K562 (cell line): ENCODE measurements at regions not wholly inside any gene's neighbourhood (a gene's known extent, or its start where the extent isn't known, plus 50 kb on each side); places are given as distances from the start of the nearest gene placed in this dataset.

Source experiments
- ATAC-seq: fragments of 200-7000 bp; cut with Tn5 transposase; 3 replicates; pipeline ENCODE4 v1.9.1; 2020; ENCODE audit warnings: moderate library complexity
- BruUV-seq: library from RNA; stranded (reverse); fragments of 400-500 nt; replicated peaks from 2 replicates; lab custom pipeline; 2021; lab: Mats Ljungman, UMichigan
- CTCF ChIA-PET: fragments of 300-600 bp; formaldehyde crosslinking; extraction: SDS; loops from one replicate; lab custom pipeline; 2021; ENCODE audit warnings: low intra/inter-chr PET ratio; lab: Yijun Ruan, JAX
- POLR2A ChIA-PET: fragments of 300-600, 350-650 bp; sonication (Branson Sonifier 250); formaldehyde crosslinking; extraction: SDS; loops from one replicate; lab custom pipeline; 2021; ENCODE audit warnings: antibody characterized with exemption, inconsistent platforms; lab: Yijun Ruan, JAX
- DNase-seq, 4 experiments: peaks; one replicate each; pipeline versions ENCODE4 v3.0.0 to v3.0.0-alpha.2; 2011 to 2018; ENCODE audit warnings: low spot score in 3 of 4, mixed read lengths in 3 of 4; ENCODE audit errors: extremely low read depth in 1 of 4
- FAIRE-seq: peaks from 2 replicates; lab custom pipeline; 2011; peaks lifted over from hg19 to GRCh38; lab: Jason Lieb, UNC
- H2AFZ ChIP-seq: 2 replicates; pipeline ENCODE4 v1.6.0; 2011; ENCODE audit warnings: low read depth, low read length, control low read depth, inconsistent platforms
- H3K27ac ChIP-seq: fragments of 200-600 bp; 3 replicates; pipeline ENCODE4 v1.8.0; 2011; ENCODE audit warnings: low read depth, mild to moderate bottlenecking, control low read depth, inconsistent platforms, low read length, moderate library complexity, mixed read lengths; ENCODE audit errors: extremely low read depth
- H3K27me3 ChIP-seq, 2 experiments: fragments of 300-600 bp in 1 of 2; 2 replicates in 1 of 2; 3 replicates in 1 of 2; pipeline versions ENCODE4 v1.6.0 to v1.8.0; 2011; ENCODE audit warnings: inconsistent platforms in 2 of 2, low read length in 2 of 2, mild to moderate bottlenecking in 1 of 2, mixed read lengths in 1 of 2, moderate library complexity in 1 of 2; ENCODE audit not compliant: control insufficient read depth in 2 of 2, insufficient read depth in 2 of 2
- H3K36me3 ChIP-seq: fragments of 300-600 bp; 3 replicates; pipeline ENCODE4 v1.8.0; 2011; ENCODE audit warnings: mild to moderate bottlenecking, low read length, inconsistent platforms; ENCODE audit not compliant: control insufficient read depth, insufficient read depth
- H3K4me1 ChIP-seq, 2 experiments: fragments of 200-600 bp in 1 of 2; replicated peaks in 1 of 2; 2 replicates in 1 of 2; 3 replicates in 1 of 2; pipeline versions ENCODE4 v1.5.1 to v1.8.0; 2011; ENCODE audit warnings: inconsistent platforms in 2 of 2, low read length in 2 of 2, mild to moderate bottlenecking in 1 of 2, mixed read lengths in 1 of 2, moderate library complexity in 1 of 2; ENCODE audit not compliant: control insufficient read depth in 2 of 2, insufficient read depth in 2 of 2
- H3K4me2 ChIP-seq: 2 replicates; pipeline ENCODE4 v1.6.1; 2011; ENCODE audit warnings: low read length, control low read depth, inconsistent platforms, mixed read lengths; ENCODE audit not compliant: insufficient read depth
- H3K4me3 ChIP-seq: fragments of 200-600 bp; sonication (generic), shearing (Covaris generic); 2 replicates; pipeline ENCODE4 v1.5.1; 2016; ENCODE audit warnings: control low read depth, inconsistent platforms
- H3K79me2 ChIP-seq: fragments of 200-600 bp; 3 replicates; pipeline ENCODE4 v1.8.0; 2011; ENCODE audit warnings: low read length, inconsistent platforms; ENCODE audit not compliant: control insufficient read depth, insufficient read depth
- H3K9ac ChIP-seq, 2 experiments: 2 replicates each; pipeline versions ENCODE4 v1.6.0 to v1.6.1; 2011; ENCODE audit warnings: low read depth in 2 of 2, low read length in 2 of 2, control low read depth in 1 of 2, inconsistent platforms in 1 of 2, mild to moderate bottlenecking in 1 of 2, mixed read lengths in 1 of 2; ENCODE audit not compliant: insufficient read depth in 1 of 2
- H3K9me1 ChIP-seq: one replicate; pipeline ENCODE4 v1.6.0; 2011; ENCODE audit warnings: inconsistent platforms, mild to moderate bottlenecking, low read length, moderate library complexity; ENCODE audit not compliant: control insufficient read depth, insufficient read depth
- H3K9me3 ChIP-seq: replicated peaks from 2 replicates; pipeline ENCODE4 v1.5.1; 2011; ENCODE audit warnings: low read depth, low read length, inconsistent platforms; ENCODE audit not compliant: control insufficient read depth, insufficient read depth
- H4K20me1 ChIP-seq: replicated peaks from 2 replicates; pipeline ENCODE4 v1.6.1; 2011; ENCODE audit warnings: low read length, inconsistent platforms, mixed read lengths; ENCODE audit not compliant: control insufficient read depth, insufficient read depth
- ASH1L ChIP-seq: fragments of 450-650 bp; IDR thresholded peaks from 2 replicates; pipeline ENCODE4 v1.6.1; 2018; ENCODE audit warnings: borderline replicate concordance, mild to moderate bottlenecking, low read depth; ENCODE audit not compliant: partially characterized antibody
- C11orf30 ChIP-seq: fragments of 450-650 bp; IDR thresholded peaks from 2 replicates; pipeline ENCODE4 v1.6.1; 2016; ENCODE audit warnings: low read depth, mild to moderate bottlenecking
- HMBOX1 ChIP-seq: sonication (generic); IDR thresholded peaks from 2 replicates; pipeline ENCODE4 v1.6.1; 2016
- POLR2G ChIP-seq: fragments of 200-400 bp; formaldehyde crosslinking; IDR thresholded peaks from 2 replicates; pipeline ENCODE4 v1.6.1; 2017; ENCODE audit warnings: low read depth, mild to moderate bottlenecking, antibody characterized with exemption, low read length, moderate library complexity
- RBBP5 ChIP-seq: fragments of 200-600 bp; sonication (generic); IDR thresholded peaks from 2 replicates; pipeline ENCODE4 v1.6.1; 2012; ENCODE audit warnings: borderline replicate concordance, mild to moderate bottlenecking, low read length, control low read depth, inconsistent platforms; ENCODE audit not compliant: insufficient read depth, poor library complexity, severe bottlenecking
- SLC30A9 ChIP-seq: fragments of 250-450 bp; sonication (Bioruptor Pico); IDR thresholded peaks from 2 replicates; pipeline ENCODE4 v1.8.0; 2022; ENCODE audit warnings: mild to moderate bottlenecking, moderate library complexity
- TBL1XR1 ChIP-seq, 2 experiments: IDR thresholded peaks; 2 replicates each; pipeline ENCODE4 v1.6.1; 2012; ENCODE audit warnings: improper control_type of control experiment in 2 of 2, low read length in 2 of 2, mild to moderate bottlenecking in 1 of 2
- TCF7 ChIP-seq: sonication (generic); IDR thresholded peaks from 2 replicates; pipeline ENCODE4 v1.6.1; 2016; ENCODE audit warnings: antibody characterized with exemption, borderline replicate concordance
- TFAM ChIP-seq: fragments of 250-450 bp; sonication (Bioruptor Pico); conservative IDR thresholded peaks from 2 replicates; pipeline ENCODE4 v1.5.0; 2021; ENCODE audit warnings: mild to moderate bottlenecking, moderate library complexity
- TSC22D4 ChIP-seq: fragments of 450-650 bp; IDR thresholded peaks from 2 replicates; pipeline ENCODE4 v1.6.1; 2016; ENCODE audit warnings: missing genetic modification characterization, missing biosample characterization, control low read depth
- WGBS: fragments of 100-300 bp; shearing (Covaris generic); methylation state at CpG from one replicate; pipeline ENCODE4 v1.1.6; 2016; ENCODE audit warnings: low coverage, mixed read lengths; ENCODE audit not compliant: insufficient coverage; ENCODE audit errors: missing lambda C conversion rate; 5-methylcytosine and 5-hydroxymethylcytosine counted together
- in situ Hi-C: fragments of 300-500 bp; cut with MboI; formaldehyde crosslinking; loops from 4 replicates; pipeline ENCODE4 v1.15.0; 2018; ENCODE audit warnings: inconsistent platforms, mixed read lengths
- intact Hi-C: fragments of 100-400 bp; cut with micrococcal nuclease; formaldehyde crosslinking; loops from 2 replicates; pipeline ENCODE4 v1.14.2; 2022
- TF ChIP-seq, protein P1 (sequence below): fragments of 450-650 bp; IDR thresholded peaks from 2 replicates; pipeline ENCODE4 v1.6.1; 2017; ENCODE audit warnings: mild to moderate bottlenecking, moderate library complexity
- TF ChIP-seq, protein P2 (sequence below): fragments of 250-450 bp; sonication (Bioruptor Pico); IDR thresholded peaks from 2 replicates; pipeline ENCODE4 v1.4.0; 2020; ENCODE audit warnings: borderline replicate concordance

DNA sequence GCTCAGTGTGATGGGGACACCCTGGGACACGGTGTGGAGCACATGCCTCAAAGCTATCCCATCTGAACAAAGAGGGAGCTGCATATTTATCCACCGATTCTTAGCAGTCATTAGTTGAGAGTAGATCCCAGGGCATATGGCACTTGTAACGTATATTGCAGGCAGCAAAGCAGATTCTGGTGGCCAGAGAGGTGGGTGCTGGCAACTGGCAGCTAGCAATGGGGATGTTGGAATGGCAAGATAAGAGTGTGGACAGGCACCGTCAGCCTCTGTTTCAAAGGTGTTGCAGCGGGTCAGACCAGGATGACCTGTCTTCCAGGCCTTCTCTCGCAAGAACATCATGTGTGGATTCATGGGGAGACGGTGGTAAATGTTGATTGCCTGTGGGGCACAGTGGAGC, 54.0 kb upstream of the ADRA1D start:
- Histone ChIP-seq H3K9me3 (no peaks in the 10 kb centered on the region), H4K20me1 (no peaks in the 10 kb centered on the region), H3K4me1 (no peaks in the 10 kb centered on the region; a peak in 1 of 5 replicates), H3K4me2 (no peak overlapping the region), H2AFZ (no peak overlapping the region), H3K27ac (no peak overlapping the region), H3K9ac (no peak overlapping the region), H3K79me2 (no peaks in the 10 kb centered on the region), H3K9me1 (no peaks in the 10 kb centered on the region), H3K36me3 (no peaks in the 10 kb centered on the region), H3K27me3 (peaks cover 0 to 7% of the 10 kb centered on the region in 2 experiments; a peak in 1 of 5 replicates), H3K4me3 (no peak overlapping the region)
- WGBS, result 2% methylated on average over 7 of the region's 7 CpGs
- intact Hi-C loops, result no loop called here
- ChIA-PET CTCF (no interaction called here), POLR2A (no interaction called here)
- ATAC-seq (no peak), DNase-seq (no peak), FAIRE-seq (no peak)
- BruUV-seq, result no TSS peak
- in situ Hi-C loops, result no loop called here
- TF ChIP-seq TCF7 (no peak), TBL1XR1 (IDR thresholded peaks at IDR 0.05; ENCODE audit: low read length in 2 of 2) (no peak), SLC30A9 (CRISPR knock-in tag) (no peak), RBBP5 (no peak), TFAM (CRISPR knock-in tag) (no peak), POLR2G (no peak), C11orf30 (no peak), TSC22D4 (tag) (no peak), ASH1L (no peak), HMBOX1 (no peak)
- TF ChIP-seq, protein P1, sequence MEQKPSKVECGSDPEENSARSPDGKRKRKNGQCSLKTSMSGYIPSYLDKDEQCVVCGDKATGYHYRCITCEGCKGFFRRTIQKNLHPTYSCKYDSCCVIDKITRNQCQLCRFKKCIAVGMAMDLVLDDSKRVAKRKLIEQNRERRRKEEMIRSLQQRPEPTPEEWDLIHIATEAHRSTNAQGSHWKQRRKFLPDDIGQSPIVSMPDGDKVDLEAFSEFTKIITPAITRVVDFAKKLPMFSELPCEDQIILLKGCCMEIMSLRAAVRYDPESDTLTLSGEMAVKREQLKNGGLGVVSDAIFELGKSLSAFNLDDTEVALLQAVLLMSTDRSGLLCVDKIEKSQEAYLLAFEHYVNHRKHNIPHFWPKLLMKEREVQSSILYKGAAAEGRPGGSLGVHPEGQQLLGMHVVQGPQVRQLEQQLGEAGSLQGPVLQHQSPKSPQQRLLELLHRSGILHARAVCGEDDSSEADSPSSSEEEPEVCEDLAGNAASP, result no peak
- TF ChIP-seq, protein P2, sequence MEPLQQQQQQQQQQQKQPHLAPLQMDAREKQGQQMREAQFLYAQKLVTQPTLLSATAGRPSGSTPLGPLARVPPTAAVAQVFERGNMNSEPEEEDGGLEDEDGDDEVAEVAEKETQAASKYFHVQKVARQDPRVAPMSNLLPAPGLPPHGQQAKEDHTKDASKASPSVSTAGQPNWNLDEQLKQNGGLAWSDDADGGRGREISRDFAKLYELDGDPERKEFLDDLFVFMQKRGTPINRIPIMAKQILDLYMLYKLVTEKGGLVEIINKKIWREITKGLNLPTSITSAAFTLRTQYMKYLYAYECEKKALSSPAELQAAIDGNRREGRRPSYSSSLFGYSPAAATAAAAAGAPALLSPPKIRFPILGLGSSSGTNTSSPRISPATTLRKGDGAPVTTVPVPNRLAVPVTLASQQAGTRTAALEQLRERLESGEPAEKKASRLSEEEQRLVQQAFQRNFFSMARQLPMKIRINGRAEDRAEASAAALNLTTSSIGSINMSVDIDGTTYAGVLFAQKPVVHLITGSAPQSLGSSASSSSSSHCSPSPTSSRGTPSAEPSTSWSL (CRISPR knock-in tag), result no peak
